Stomach (tissue), 8 donors: ENCODE measurements at regions not wholly inside any gene's neighbourhood (a gene's known extent, or its start where the extent isn't known, plus 50 kb on each side); places are given as distances from the start of the nearest gene placed in this dataset.

ENCODE experiments used
- DNase-seq, 2 donors: peaks; one replicate each; pipeline versions ENCODE4 v3.0.0 to v3.0.0-alpha.2; 2013 to 2019
- H3K27ac ChIP-seq, 5 donors: fragments of 200-600 bp in 4 of 5; sonication (generic) in 4 of 5; one replicate each; pipeline ENCODE4 v1.5.1; 2013 to 2019; ENCODE audit warnings: mild to moderate bottlenecking in 1 of 5, moderate library complexity in 1 of 5
- H3K27me3 ChIP-seq, 3 donors: fragments of 200-600 bp; sonication (generic); one replicate each; pipeline ENCODE4 v1.5.1; 2017 to 2019; ENCODE audit warnings: mixed run types in 1 of 3
- H3K36me3 ChIP-seq, 4 donors: fragments of 200-600 bp; sonication (generic); 1 replicate in 3 of 4; 2 replicates in 1 of 4; pipeline ENCODE4 v1.5.1; 2016 to 2019
- H3K4me1 ChIP-seq, 4 donors: fragments of 200-600 bp; sonication (generic); one replicate each; pipeline ENCODE4 v1.5.1; 2016 to 2019
- H3K4me3 ChIP-seq, 4 donors: fragments of 200-600 bp; sonication (generic) in 3 of 4; one replicate each; pipeline ENCODE4 v1.5.1; 2016 to 2019; ENCODE audit warnings: mild to moderate bottlenecking in 1 of 4
- H3K9me3 ChIP-seq, 4 donors: fragments of 200-600 bp; sonication (generic); one replicate each; pipeline ENCODE4 v1.5.1; 2016 to 2019
- EP300 ChIP-seq: sonication (generic); formaldehyde crosslinking; IDR thresholded peaks from one replicate; pipeline ENCODE4 v1.6.1; 2017; ENCODE audit warnings: antibody characterized with exemption
- POLR2A ChIP-seq, 4 donors: fragments of 450-650 bp; IDR thresholded peaks; one replicate each; pipeline ENCODE4 v1.6.1; 2016; ENCODE audit warnings: antibody characterized with exemption in 4 of 4, control low read depth in 2 of 4, mild to moderate bottlenecking in 1 of 4, moderate library complexity in 1 of 4
- POLR2AphosphoS5 ChIP-seq, 3 donors: sonication (generic); formaldehyde crosslinking; IDR thresholded peaks; one replicate each; pipeline ENCODE4 v1.6.1; 2016; ENCODE audit warnings: antibody characterized with exemption in 3 of 3
- WGBS, 5 donors: extraction: QIAGEN DNeasy Blood & Tissue Kit in 3 of 5; methylation state at CpG; one replicate each; pipeline versions ENCODE4 v1.1.5 to v1.1.7; 2013 to 2018; 5-methylcytosine and 5-hydroxymethylcytosine counted together
- intact Hi-C: fragments of 100-400 bp; cut with DNase I; formaldehyde crosslinking; loops from one replicate; pipeline ENCODE4 v1.15.1; 2023; ENCODE audit warnings: low total_unique reads
- TF ChIP-seq, protein P1 (sequence below), 7 experiments: fragments of 450-650 bp in 4 of 7; fragments of 200-600 bp in 3 of 7; sonication (generic) in 3 of 7; IDR thresholded peaks; one replicate each; pipeline ENCODE4 v1.5.1; 2016 to 2019; ENCODE audit warnings: antibody characterized with exemption in 7 of 7, control low read depth in 2 of 7, mild to moderate bottlenecking in 1 of 7
- donor health status: healthy with polysubstance abuse.
- donor health status: Bipolar disorder and iron deficiency.
- donor health status: healthy.

DNA sequence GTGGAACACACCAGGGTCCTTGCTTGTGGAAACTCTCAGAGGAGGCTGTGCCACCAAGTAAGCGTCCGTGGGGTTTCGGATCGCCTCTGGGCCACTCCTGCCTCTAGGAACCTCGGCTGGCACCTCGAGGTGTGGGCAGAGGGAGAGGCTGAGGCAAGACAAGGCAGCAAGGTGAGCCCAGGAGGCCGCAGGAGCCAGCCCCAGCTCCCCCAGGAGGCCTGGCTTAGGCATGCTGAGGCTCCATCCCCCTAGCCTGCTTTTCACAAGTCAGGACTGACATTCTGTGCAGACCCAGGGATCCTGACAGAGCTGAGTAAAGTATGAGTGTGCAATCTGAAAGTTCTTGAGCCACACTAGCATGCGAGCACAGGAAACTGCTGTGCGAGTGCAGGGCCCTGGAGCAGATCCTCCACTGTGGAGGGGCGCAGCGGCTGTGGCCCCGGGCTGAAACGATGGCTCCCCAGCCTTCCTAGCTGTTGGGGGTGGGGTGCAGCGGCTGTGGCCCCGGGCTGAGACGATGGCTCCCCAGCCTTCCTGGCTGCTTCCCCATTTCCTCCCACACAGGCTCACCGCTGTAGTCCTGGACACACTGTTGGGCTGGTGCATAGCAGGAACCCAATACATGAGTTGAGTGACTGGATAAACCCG lies 75.2 kb upstream of the CD93 start:
- peak in 1 of 2 donors; percentile 11 for DNase-seq
- H3K9me3 ChIP-seq = no peaks in the 10 kb centered on the region
- no peaks in the 10 kb centered on the region for H3K36me3 ChIP-seq
- peaks cover 6 to 62% (median 48%) of the 10 kb centered on the region in 4 donors for H3K4me1 ChIP-seq
- WGBS, 5 donors = 54 to 85% (median 78%) methylated on average over 15 to 18 of the region's 18 CpGs
- intact Hi-C loops = no loop called here
- TF ChIP-seq EP300 (no peak), POLR2AphosphoS5 (IDR thresholded peaks at IDR 0.05) (no peak), POLR2A (IDR thresholded peaks at IDR 0.05) (no peak)
- TF ChIP-seq, protein P1, sequence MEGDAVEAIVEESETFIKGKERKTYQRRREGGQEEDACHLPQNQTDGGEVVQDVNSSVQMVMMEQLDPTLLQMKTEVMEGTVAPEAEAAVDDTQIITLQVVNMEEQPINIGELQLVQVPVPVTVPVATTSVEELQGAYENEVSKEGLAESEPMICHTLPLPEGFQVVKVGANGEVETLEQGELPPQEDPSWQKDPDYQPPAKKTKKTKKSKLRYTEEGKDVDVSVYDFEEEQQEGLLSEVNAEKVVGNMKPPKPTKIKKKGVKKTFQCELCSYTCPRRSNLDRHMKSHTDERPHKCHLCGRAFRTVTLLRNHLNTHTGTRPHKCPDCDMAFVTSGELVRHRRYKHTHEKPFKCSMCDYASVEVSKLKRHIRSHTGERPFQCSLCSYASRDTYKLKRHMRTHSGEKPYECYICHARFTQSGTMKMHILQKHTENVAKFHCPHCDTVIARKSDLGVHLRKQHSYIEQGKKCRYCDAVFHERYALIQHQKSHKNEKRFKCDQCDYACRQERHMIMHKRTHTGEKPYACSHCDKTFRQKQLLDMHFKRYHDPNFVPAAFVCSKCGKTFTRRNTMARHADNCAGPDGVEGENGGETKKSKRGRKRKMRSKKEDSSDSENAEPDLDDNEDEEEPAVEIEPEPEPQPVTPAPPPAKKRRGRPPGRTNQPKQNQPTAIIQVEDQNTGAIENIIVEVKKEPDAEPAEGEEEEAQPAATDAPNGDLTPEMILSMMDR (IDR thresholded peaks at IDR 0.05) = no peak
- H3K27me3 ChIP-seq = no peaks in the 10 kb centered on the region
- H3K27ac ChIP-seq = peak overlapping the region; percentile 5 to 69 (median 59)
- H3K4me3 ChIP-seq = no peak overlapping the region

DNA sequence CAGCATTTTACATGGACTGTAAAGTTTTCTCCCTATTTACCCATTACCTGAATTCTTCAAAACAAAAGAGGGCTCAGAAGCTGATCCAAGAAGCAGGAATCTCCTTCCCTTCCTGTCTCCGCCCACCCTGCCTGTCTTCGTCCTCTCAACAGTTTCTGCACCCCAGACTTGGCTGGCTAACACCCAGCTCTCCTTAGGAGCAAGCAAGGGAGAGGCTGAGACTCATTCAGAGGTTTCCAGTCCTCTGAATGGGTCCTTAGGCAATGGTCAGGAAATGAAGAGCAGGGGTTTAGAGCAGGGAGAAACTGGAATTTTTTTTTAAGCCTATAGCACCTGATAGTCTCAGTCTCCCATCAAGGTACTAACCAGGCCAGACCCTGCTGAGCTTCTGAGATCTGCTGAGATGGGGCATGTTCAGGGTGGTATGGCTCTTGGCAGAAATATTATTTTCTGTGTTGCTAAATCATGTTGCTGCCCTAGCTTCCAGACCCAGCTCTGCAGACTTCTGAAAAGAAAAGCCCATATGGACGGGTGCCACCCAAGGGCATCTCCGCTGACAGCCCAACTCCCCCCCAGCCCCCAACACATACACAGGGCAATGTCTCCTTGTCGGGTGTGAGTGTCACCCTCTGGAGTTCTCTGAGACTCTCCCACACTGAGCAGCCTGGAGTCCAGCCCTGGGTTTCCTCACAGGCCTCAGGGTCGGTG lies 74.6 kb upstream of the CD93 start:
- intact Hi-C loops = no loop called here
- peaks cover 6 to 69% (median 48%) of the 10 kb centered on the region in 4 donors for H3K4me1 ChIP-seq
- no peak overlapping the region for H3K4me3 ChIP-seq
- H3K27ac ChIP-seq = peak overlapping the region in 4 of 5 donors; percentile 55 to 69 (median 60)
- 72 to 77% (median 73%) methylated on average over 6 of the region's 6 CpGs for WGBS, 5 donors
- no peaks in the 10 kb centered on the region for H3K36me3 ChIP-seq
- TF ChIP-seq, protein P1 (IDR thresholded peaks at IDR 0.05) = no peak
- TF ChIP-seq EP300 = no peak
- TF ChIP-seq POLR2AphosphoS5 (IDR thresholded peaks at IDR 0.05) = no peak
- TF ChIP-seq POLR2A (IDR thresholded peaks at IDR 0.05) = no peak
- H3K27me3 ChIP-seq = no peaks in the 10 kb centered on the region
- H3K9me3 ChIP-seq = no peaks in the 10 kb centered on the region
- peak; percentile 19 to 20 for DNase-seq

DNA sequence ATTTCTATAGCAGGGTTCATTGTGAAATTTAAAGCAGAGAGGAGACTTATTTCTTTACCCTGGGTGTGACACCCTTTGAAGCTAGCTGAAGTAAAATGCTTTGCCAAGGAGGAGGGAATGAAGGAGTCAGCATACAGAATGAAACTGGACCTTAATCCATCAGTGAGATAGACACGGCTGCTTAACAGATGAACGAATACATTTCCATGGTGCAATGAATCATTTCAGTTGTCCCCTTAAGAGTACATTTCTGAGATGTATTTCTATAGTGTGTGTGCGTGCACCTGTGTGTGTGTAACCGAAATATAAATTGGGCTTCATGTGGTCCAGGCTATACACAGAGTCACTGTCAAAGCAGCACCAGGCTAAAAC lies 73.8 kb upstream of the CD93 start:
- intact Hi-C loops = no loop called here
- Histone ChIP-seq H3K4me3 (no peak overlapping the region), H3K9me3 (no peaks in the 10 kb centered on the region), H3K4me1 (peaks cover 6 to 69% (median 50%) of the 10 kb centered on the region in 4 donors), H3K27ac (peak overlapping the region in 4 of 5 donors; percentile 55 to 69 (median 64)), H3K27me3 (no peaks in the 10 kb centered on the region), H3K36me3 (no peaks in the 10 kb centered on the region)
- no peak for TF ChIP-seq POLR2A (IDR thresholded peaks at IDR 0.05)
- TF ChIP-seq EP300 = no peak
- TF ChIP-seq, protein P1 (IDR thresholded peaks at IDR 0.05) = no peak
- no peak for TF ChIP-seq POLR2AphosphoS5 (IDR thresholded peaks at IDR 0.05)
- DNase-seq = no peak
- WGBS, 5 donors = 50 to 65% (median 56%) methylated on average over 4 of the region's 4 CpGs

DNA sequence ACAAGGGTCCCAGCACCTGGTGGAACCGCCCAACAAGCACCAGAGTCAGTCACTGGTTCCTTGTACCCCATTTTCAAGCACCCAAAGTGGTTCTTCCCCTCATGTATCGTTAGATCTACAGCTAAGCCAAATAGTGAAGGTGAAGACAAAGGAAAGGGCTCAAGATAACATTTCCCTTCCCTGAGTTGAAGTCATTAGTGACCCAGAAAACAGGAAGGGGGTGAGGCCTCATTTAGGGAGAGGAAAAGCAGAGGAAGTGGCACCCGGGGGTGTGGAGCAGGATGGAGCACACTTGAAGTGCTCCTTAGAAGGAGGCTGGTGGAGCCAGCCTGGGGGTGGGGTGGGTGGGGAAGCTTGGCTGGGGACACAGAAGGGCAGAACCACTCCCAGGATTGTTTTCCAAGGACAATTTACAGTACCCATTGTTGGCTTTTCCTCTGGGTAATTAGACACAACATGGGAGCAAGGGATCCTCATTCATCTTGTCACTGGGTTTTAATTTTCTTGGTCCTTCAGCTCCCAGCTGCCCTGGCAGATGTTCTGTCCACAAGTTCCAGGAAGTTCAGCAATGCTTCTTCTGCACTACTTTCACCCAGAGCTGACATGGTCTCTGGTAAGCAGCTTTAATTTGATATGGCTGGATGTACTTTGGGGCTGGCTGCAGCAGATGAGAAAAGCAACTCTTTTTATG lies 73.3 kb upstream of the CD93 start:
- Histone ChIP-seq H3K36me3 (no peaks in the 10 kb centered on the region), H3K27me3 (no peaks in the 10 kb centered on the region), H3K9me3 (no peaks in the 10 kb centered on the region), H3K4me1 (peaks cover 6 to 67% (median 45%) of the 10 kb centered on the region in 4 donors), H3K4me3 (no peak overlapping the region), H3K27ac (peak overlapping the region in 4 of 5 donors; percentile 55 to 69 (median 64))
- intact Hi-C loops = no loop called here
- TF ChIP-seq POLR2AphosphoS5 (IDR thresholded peaks at IDR 0.05) (no peak), EP300 (no peak), POLR2A (IDR thresholded peaks at IDR 0.05) (no peak)
- TF ChIP-seq, protein P1 (IDR thresholded peaks at IDR 0.05) = no peak
- 45 to 68% (median 53%) methylated on average over 3 of the region's 3 CpGs for WGBS, 5 donors
- peak; percentile 25 to 33 for DNase-seq
